Sigmoid colon (tissue), 6 donors: ENCODE measurements at regions not wholly inside any gene's neighbourhood (a gene's known extent, or its start where the extent isn't known, plus 50 kb on each side); places are given as distances from the start of the nearest gene placed in this dataset.

Experiments used
- DNase-seq: peaks from one replicate; pipeline ENCODE4 v3.0.0-alpha.2; 2019
- H3K27ac ChIP-seq, 4 donors: fragments of 200-600 bp; sonication (generic); one replicate each; pipeline ENCODE4 v1.5.1; 2016 to 2019; ENCODE audit warnings: mild to moderate bottlenecking in 1 of 4
- H3K27me3 ChIP-seq, 3 donors: fragments of 200-600 bp; sonication (generic); one replicate each; pipeline ENCODE4 v1.5.1; 2019; ENCODE audit warnings: mild to moderate bottlenecking in 1 of 3
- H3K36me3 ChIP-seq, 4 donors: fragments of 200-600 bp; sonication (generic); one replicate each; pipeline ENCODE4 v1.5.1; 2016 to 2019
- H3K4me1 ChIP-seq, 4 donors: fragments of 200-600 bp; sonication (generic); one replicate each; pipeline ENCODE4 v1.5.1; 2017 to 2019
- H3K4me3 ChIP-seq, 4 donors: fragments of 200-600 bp; sonication (generic); one replicate each; pipeline ENCODE4 v1.5.1; 2017 to 2019; ENCODE audit warnings: mild to moderate bottlenecking in 2 of 4, moderate library complexity in 1 of 4
- H3K9me3 ChIP-seq, 4 donors: fragments of 200-600 bp in 3 of 4; sonication (generic) in 3 of 4; one replicate each; pipeline versions ENCODE4 v1.5.1 to v1.6.1; 2013 to 2019
- EP300 ChIP-seq, 4 donors: sonication (generic); formaldehyde crosslinking; IDR thresholded peaks; one replicate each; pipeline ENCODE4 v1.6.1; 2017; ENCODE audit warnings: antibody characterized with exemption in 4 of 4
- POLR2A ChIP-seq, 2 donors: fragments of 450-650 bp; IDR thresholded peaks; one replicate each; pipeline ENCODE4 v1.6.1; 2016; ENCODE audit warnings: antibody characterized with exemption in 2 of 2, mild to moderate bottlenecking in 2 of 2, moderate library complexity in 2 of 2
- POLR2AphosphoS5 ChIP-seq, 4 donors: sonication (generic); formaldehyde crosslinking; IDR thresholded peaks; one replicate each; pipeline ENCODE4 v1.6.1; 2017; ENCODE audit warnings: antibody characterized with exemption in 4 of 4
- WGBS, 2 donors: extraction: QIAGEN DNeasy Blood & Tissue Kit; methylation state at CpG; one replicate each; pipeline ENCODE4 v1.1.7; 2013; 5-methylcytosine and 5-hydroxymethylcytosine counted together
- intact Hi-C: fragments of 100-400 bp; cut with DNase I; formaldehyde crosslinking; loops from one replicate; pipeline ENCODE4 v1.15.1; 2023
- TF ChIP-seq, protein P1 (sequence below), 4 experiments: fragments of 450-650 bp in 3 of 4; fragments of 200-600 bp in 1 of 4; IDR thresholded peaks; one replicate each; pipeline ENCODE4 v1.5.1; 2016 to 2019; ENCODE audit warnings: antibody characterized with exemption in 4 of 4, mild to moderate bottlenecking in 3 of 4, moderate library complexity in 2 of 4
- donor health status: healthy with polysubstance abuse.
- donor health status: healthy.

DNA sequence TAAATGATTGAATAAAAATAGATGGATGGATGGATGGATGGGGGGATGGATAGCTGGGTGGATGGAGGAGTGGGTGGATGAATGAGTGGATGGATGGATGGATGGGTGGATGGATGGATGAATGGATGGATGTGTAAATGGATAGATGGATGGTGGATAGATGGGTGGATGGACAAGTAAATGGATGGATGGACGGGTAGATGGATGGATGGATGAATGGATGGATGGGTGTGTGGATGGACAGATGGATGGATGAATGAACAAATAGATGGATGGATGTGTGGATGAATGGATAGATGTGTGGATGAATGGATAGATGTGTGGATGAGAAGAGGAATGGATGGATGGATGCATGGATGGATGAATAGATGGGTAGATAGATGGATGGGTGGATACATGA lies 490.8 kb downstream of the VRK1 start:
- intact Hi-C loops: no loop called here
- Histone ChIP-seq H3K9me3 (no peaks in the 10 kb centered on the region), H3K27ac (no peak overlapping the region), H3K4me3 (no peak overlapping the region), H3K4me1 (no peaks in the 10 kb centered on the region), H3K36me3 (no peaks in the 10 kb centered on the region), H3K27me3 (no peaks in the 10 kb centered on the region)
- no peak for DNase-seq
- WGBS, 2 donors: 83 to 90% methylated on average over 1 of the region's 1 CpG
- TF ChIP-seq POLR2A (IDR thresholded peaks at IDR 0.05): no peak
- no peak for TF ChIP-seq POLR2AphosphoS5 (IDR thresholded peaks at IDR 0.05)
- TF ChIP-seq, protein P1, sequence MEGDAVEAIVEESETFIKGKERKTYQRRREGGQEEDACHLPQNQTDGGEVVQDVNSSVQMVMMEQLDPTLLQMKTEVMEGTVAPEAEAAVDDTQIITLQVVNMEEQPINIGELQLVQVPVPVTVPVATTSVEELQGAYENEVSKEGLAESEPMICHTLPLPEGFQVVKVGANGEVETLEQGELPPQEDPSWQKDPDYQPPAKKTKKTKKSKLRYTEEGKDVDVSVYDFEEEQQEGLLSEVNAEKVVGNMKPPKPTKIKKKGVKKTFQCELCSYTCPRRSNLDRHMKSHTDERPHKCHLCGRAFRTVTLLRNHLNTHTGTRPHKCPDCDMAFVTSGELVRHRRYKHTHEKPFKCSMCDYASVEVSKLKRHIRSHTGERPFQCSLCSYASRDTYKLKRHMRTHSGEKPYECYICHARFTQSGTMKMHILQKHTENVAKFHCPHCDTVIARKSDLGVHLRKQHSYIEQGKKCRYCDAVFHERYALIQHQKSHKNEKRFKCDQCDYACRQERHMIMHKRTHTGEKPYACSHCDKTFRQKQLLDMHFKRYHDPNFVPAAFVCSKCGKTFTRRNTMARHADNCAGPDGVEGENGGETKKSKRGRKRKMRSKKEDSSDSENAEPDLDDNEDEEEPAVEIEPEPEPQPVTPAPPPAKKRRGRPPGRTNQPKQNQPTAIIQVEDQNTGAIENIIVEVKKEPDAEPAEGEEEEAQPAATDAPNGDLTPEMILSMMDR (IDR thresholded peaks at IDR 0.05): no peak
- TF ChIP-seq EP300 (IDR thresholded peaks at IDR 0.05): no peak

DNA sequence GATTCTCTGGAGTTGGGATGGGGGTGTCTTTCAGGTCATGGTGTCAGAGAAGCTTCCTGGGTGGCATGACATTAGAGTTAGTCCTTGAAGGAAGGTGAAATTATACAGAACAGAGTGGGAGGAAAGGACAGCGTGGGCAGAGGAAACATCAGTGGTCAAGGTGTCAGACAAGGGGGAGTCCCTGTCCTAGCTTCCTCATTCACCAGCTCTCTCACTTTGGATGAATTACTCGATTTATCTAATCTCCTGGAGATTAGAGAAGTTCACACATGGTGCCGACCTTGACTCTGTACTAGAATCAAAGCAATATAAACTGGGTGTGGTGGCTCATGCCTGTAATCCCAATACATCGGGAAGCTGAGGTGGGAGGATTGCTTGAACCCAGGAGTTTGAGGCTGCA lies 492.9 kb downstream of the VRK1 start:
- no peak for DNase-seq
- intact Hi-C loops: no loop called here
- TF ChIP-seq, protein P1 (IDR thresholded peaks at IDR 0.05): no peak
- no peak for TF ChIP-seq POLR2AphosphoS5 (IDR thresholded peaks at IDR 0.05)
- TF ChIP-seq POLR2A (IDR thresholded peaks at IDR 0.05): no peak
- no peak for TF ChIP-seq EP300 (IDR thresholded peaks at IDR 0.05)

DNA sequence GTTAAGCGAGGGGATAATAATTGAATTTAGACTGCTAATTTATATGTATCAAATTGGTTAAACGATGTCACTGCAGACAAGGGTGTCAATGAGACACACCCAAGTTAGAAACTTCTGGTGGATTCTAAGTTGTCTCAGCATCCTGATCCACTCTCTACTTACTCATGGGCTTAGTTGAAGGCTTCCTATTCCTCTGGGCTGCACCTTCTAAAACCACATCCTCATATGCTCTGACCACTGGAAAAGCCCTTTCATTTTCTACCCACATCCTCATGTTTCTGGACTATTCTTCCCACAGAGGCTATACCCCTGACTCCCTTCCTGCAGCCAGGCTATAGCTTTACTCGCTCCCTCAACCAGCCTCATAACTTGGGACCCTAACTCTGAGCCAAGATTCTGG lies 493.8 kb downstream of the VRK1 start:
- intact Hi-C loops: no loop called here
- H3K4me1 ChIP-seq: no peaks in the 10 kb centered on the region
- no peaks in the 10 kb centered on the region for H3K36me3 ChIP-seq
- no peaks in the 10 kb centered on the region for H3K9me3 ChIP-seq
- H3K4me3 ChIP-seq: no peak overlapping the region
- WGBS, 2 donors: 72 to 81% methylated on average over 3 of the region's 3 CpGs
- H3K27me3 ChIP-seq: no peaks in the 10 kb centered on the region
- DNase-seq: no peak
- no peak for TF ChIP-seq POLR2AphosphoS5 (IDR thresholded peaks at IDR 0.05)
- TF ChIP-seq, protein P1 (IDR thresholded peaks at IDR 0.05): no peak
- no peak for TF ChIP-seq POLR2A (IDR thresholded peaks at IDR 0.05)
- TF ChIP-seq EP300 (IDR thresholded peaks at IDR 0.05): no peak
- no peak overlapping the region for H3K27ac ChIP-seq

More for the DNA sequence above, 492.9 kb downstream of the VRK1 start:
- Histone ChIP-seq H3K4me3 (no peak overlapping the region), H3K27me3 (no peaks in the 10 kb centered on the region), H3K4me1 (no peaks in the 10 kb centered on the region), H3K9me3 (no peaks in the 10 kb centered on the region), H3K27ac (no peak overlapping the region), H3K36me3 (no peaks in the 10 kb centered on the region)
- WGBS, 2 donors: 13 to 52% methylated on average over 4 of the region's 4 CpGs

DNA sequence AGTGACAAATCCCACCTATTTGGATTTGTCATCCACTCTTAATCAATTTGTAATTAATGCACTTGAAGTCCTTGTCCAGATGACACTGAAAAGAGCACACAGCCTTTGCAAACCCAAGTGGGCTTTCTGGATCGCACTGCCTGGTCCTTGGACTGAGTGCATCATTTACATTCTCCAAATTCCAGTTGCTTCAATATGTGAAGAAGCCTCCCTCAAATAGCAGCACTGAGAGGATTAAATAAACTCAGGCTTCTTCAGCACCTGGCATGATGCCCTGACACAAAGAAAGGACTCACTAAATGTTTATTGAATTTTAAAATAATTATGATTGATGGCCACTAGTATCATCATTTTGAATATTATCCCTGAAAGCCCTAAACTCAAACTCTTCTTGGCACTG lies 496.5 kb downstream of the VRK1 start:
- no peak for DNase-seq
- intact Hi-C loops: no loop called here
- Histone ChIP-seq H3K36me3 (no peaks in the 10 kb centered on the region), H3K27ac (no peak overlapping the region), H3K4me1 (no peaks in the 10 kb centered on the region), H3K4me3 (no peak overlapping the region), H3K27me3 (no peaks in the 10 kb centered on the region), H3K9me3 (no peaks in the 10 kb centered on the region)
- 29 to 52% methylated on average over 1 of the region's 1 CpG for WGBS, 2 donors
- TF ChIP-seq POLR2AphosphoS5 (IDR thresholded peaks at IDR 0.05): no peak
- TF ChIP-seq EP300 (IDR thresholded peaks at IDR 0.05): no peak
- no peak for TF ChIP-seq POLR2A (IDR thresholded peaks at IDR 0.05)
- TF ChIP-seq, protein P1 (IDR thresholded peaks at IDR 0.05): no peak

DNA sequence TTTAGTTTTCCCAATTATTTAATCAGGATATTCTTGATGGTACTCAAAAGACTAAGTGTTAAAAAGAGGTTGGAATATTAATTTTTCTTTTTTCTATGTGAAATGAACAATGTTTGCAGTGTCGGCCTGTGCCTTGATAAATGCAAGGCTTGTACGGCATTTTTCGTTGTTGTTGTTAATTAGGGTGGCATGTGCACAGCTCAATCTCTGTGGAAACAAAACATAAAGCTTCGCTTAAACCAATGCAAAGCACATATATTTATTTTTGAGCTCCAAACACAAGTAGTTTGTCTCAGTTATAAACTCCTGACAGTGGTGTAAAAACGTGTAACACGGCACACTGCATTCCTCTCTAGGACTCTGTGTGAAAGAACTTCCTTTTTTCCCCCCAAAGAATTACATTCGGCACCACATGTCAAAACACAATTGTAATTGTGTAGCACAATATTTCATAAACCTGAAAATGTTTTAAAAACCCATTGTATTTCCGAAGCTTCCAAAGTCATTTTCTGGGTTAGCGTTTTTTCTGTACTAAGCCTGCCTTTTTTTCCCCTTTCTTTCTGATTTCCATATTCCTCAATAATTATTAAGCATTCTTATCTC lies 498.0 kb downstream of the VRK1 start:
- no peak for TF ChIP-seq EP300 (IDR thresholded peaks at IDR 0.05)
- TF ChIP-seq POLR2AphosphoS5 (IDR thresholded peaks at IDR 0.05): no peak
- TF ChIP-seq POLR2A (IDR thresholded peaks at IDR 0.05): no peak
- TF ChIP-seq, protein P1 (IDR thresholded peaks at IDR 0.05): no peak
- Histone ChIP-seq H3K9me3 (no peaks in the 10 kb centered on the region), H3K27ac (no peak overlapping the region), H3K27me3 (no peaks in the 10 kb centered on the region), H3K4me3 (no peak overlapping the region), H3K4me1 (no peaks in the 10 kb centered on the region), H3K36me3 (no peaks in the 10 kb centered on the region)
- WGBS, 2 donors: 70 to 76% methylated on average over 9 of the region's 9 CpGs
- no peak for DNase-seq
- intact Hi-C loops: no loop called here
